Progenitor cell of endocrine pancreas (in vitro differentiated cells): ENCODE measurements at regions not wholly inside any gene's neighbourhood (a gene's known extent, or its start where the extent isn't known, plus 50 kb on each side); places are given as distances from the start of the nearest gene placed in this dataset.

ENCODE experiments used
- DNase-seq: peaks from one replicate; pipeline ENCODE4 v3.0.0; 2021; ENCODE audit warnings: low spot score; ENCODE audit not compliant: unreplicated experiment
- H3K27ac Mint-ChIP-seq: 2 replicates; pipeline ENCODE4 v1.8.0; 2021; ENCODE audit warnings: mild to moderate bottlenecking, moderate library complexity, mixed read lengths
- H3K27me3 Mint-ChIP-seq: 2 replicates; pipeline ENCODE4 v1.8.0; 2021; ENCODE audit warnings: mixed read lengths
- H3K36me3 Mint-ChIP-seq: 2 replicates; pipeline ENCODE4 v1.8.0; 2022; ENCODE audit warnings: mixed read lengths; ENCODE audit not compliant: insufficient read depth
- H3K4me1 Mint-ChIP-seq: 2 replicates; pipeline ENCODE4 v1.8.0; 2021; ENCODE audit warnings: low read depth, mixed read lengths
- H3K4me3 Mint-ChIP-seq: 2 replicates; pipeline ENCODE4 v1.8.0; 2021; ENCODE audit warnings: low read depth, mild to moderate bottlenecking, moderate library complexity, mixed read lengths
- H3K9me3 Mint-ChIP-seq: 2 replicates; pipeline ENCODE4 v1.8.0; 2021; ENCODE audit warnings: low read depth, mixed read lengths
- TF ChIP-seq, protein P1 (sequence below): fragments of 200-600 bp; sonication (generic); IDR thresholded peaks from one replicate; pipeline ENCODE4 v1.5.0; 2021; ENCODE audit warnings: antibody characterized with exemption, mild to moderate bottlenecking; ENCODE audit not compliant: unreplicated experiment

DNA sequence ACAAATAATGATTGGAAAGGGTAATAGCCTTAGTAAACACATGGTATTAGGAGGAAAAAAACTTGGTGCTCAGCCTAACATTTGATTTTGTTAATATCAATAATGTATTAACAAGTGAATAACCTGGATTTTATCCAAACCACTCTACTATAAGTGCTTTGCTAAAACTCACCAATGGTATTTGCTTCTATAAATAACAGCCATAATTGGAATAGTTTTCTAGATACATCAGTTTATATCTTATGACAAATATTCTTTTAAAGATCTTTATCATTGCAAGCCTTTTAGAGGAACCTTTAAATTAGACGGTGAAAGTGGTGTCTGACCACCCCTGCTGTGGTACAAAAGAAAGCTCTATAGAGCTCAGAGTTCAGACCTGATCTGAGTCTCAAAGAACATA is 123.9 kb downstream of the SHOX2 start:
- no peaks in the 10 kb centered on the region for H3K9me3 Mint-ChIP-seq
- no peak overlapping the region for H3K4me3 Mint-ChIP-seq
- H3K27me3 Mint-ChIP-seq = no peaks in the 10 kb centered on the region
- H3K27ac Mint-ChIP-seq = no peak overlapping the region
- DNase-seq = no peak
- no peaks in the 10 kb centered on the region for H3K36me3 Mint-ChIP-seq
- TF ChIP-seq, protein P1, sequence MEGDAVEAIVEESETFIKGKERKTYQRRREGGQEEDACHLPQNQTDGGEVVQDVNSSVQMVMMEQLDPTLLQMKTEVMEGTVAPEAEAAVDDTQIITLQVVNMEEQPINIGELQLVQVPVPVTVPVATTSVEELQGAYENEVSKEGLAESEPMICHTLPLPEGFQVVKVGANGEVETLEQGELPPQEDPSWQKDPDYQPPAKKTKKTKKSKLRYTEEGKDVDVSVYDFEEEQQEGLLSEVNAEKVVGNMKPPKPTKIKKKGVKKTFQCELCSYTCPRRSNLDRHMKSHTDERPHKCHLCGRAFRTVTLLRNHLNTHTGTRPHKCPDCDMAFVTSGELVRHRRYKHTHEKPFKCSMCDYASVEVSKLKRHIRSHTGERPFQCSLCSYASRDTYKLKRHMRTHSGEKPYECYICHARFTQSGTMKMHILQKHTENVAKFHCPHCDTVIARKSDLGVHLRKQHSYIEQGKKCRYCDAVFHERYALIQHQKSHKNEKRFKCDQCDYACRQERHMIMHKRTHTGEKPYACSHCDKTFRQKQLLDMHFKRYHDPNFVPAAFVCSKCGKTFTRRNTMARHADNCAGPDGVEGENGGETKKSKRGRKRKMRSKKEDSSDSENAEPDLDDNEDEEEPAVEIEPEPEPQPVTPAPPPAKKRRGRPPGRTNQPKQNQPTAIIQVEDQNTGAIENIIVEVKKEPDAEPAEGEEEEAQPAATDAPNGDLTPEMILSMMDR = no peak
- H3K4me1 Mint-ChIP-seq = peaks cover 16% of the 10 kb centered on the region

DNA sequence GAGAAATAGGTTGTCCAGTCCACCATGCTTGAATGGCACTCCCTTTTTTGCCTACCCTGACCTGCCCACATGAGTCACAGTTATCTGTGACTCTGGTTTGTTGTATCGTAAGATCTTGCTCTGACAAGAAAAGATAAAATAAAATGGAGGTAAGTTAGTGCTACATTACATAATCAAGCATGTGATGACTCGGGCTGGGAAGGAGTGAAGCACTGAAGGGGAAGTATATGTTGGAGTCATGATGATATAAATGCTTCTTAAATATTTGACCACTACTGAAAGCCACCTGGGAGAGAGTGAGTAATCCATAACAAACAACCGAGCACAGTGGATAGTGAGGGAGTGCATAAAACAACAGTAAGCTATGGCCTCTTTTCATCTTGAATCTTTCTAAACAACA is 124.4 kb downstream of the SHOX2 start:
- H3K9me3 Mint-ChIP-seq = no peaks in the 10 kb centered on the region
- H3K4me1 Mint-ChIP-seq = peaks cover 16% of the 10 kb centered on the region
- H3K27me3 Mint-ChIP-seq = no peaks in the 10 kb centered on the region
- H3K36me3 Mint-ChIP-seq = no peaks in the 10 kb centered on the region
- TF ChIP-seq, protein P1 = no peak
- no peak overlapping the region for H3K27ac Mint-ChIP-seq
- DNase-seq = no peak
- no peak overlapping the region for H3K4me3 Mint-ChIP-seq

DNA sequence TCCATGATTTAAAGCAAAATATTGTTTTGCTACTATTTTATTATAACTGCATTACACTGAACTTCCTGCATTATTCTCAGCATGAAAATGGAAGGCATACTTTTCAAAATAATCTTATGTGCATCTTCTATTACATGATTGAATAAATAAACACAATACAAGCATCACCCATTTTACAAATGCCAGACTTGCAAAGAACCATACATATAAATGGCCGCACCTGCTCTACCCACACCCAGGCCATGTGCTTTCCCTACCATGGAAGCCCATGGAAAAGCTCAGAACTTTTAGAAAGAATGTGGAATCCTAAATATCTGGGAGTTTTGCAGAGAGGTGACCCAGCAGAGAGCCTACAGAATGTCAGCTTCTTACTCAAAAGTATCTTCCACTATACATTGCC is 127.2 kb downstream of the SHOX2 start:
- Mint-ChIP-seq H3K4me3 (no peak overlapping the region), H3K27ac (no peak overlapping the region), H3K36me3 (no peaks in the 10 kb centered on the region), H3K4me1 (peaks cover 16% of the 10 kb centered on the region), H3K9me3 (no peaks in the 10 kb centered on the region), H3K27me3 (no peaks in the 10 kb centered on the region)
- TF ChIP-seq, protein P1 = no peak
- DNase-seq = no peak

DNA sequence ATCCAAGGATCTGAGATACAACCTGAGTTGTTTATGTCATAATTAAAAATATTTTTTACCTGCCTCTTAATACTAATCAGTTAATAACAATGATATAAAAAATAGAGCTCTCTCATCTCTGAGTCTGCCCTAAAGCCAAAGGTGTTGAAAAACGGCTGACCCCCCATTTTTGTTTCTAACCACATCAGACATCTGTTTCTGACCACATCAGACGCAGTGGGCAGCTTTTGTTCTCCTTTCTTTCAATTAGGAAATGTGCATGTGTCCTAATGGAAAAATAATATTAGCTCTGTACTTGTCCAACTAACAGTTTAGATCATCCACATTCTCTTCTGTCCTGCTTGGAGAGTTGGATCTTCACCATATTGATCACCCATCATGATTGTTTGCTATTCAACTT is 144.6 kb downstream of the SHOX2 start:
- TF ChIP-seq, protein P1 = no peak
- H3K36me3 Mint-ChIP-seq = no peaks in the 10 kb centered on the region
- H3K27me3 Mint-ChIP-seq = no peaks in the 10 kb centered on the region
- no peak overlapping the region for H3K4me3 Mint-ChIP-seq
- no peak overlapping the region for H3K27ac Mint-ChIP-seq
- DNase-seq = no peak
- peaks cover 10% of the 10 kb centered on the region for H3K4me1 Mint-ChIP-seq
- H3K9me3 Mint-ChIP-seq = peaks cover 3% of the 10 kb centered on the region

DNA sequence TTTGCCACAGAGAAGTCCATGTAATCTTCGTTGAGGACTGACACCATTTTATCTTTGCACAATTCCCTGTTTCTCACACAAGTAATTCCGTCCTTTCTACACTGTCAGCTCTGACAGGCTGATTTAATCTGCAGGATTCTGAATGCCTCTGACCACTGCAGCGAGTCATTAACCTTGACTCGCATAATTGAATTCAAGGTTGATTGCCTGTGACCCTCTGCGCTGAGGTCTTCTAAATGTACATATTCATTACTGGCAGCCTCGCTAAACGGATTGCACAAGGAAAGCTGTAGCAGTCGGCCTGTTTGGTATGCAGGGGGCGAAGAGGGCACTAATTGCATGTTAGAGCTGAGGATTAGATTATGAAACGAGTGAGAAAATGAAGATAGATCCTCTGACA is 147.8 kb downstream of the SHOX2 start:
- H3K9me3 Mint-ChIP-seq = peaks cover 8% of the 10 kb centered on the region
- no peak overlapping the region for H3K27ac Mint-ChIP-seq
- no peaks in the 10 kb centered on the region for H3K27me3 Mint-ChIP-seq

More for the DNA sequence above, 147.8 kb downstream of the SHOX2 start:
- peaks cover 10% of the 10 kb centered on the region for H3K4me1 Mint-ChIP-seq
- TF ChIP-seq, protein P1 = no peak
- no peaks in the 10 kb centered on the region for H3K36me3 Mint-ChIP-seq
- no peak for DNase-seq
- H3K4me3 Mint-ChIP-seq = no peak overlapping the region
